HG02938 (cell line): ENCODE measurements at regions not wholly inside any gene's neighbourhood (a gene's known extent, or its start where the extent isn't known, plus 50 kb on each side); places are given as distances from the start of the nearest gene placed in this dataset.

Experiments used
- ATAC-seq: cut with Tn5 transposase; IDR thresholded peaks from one replicate; pipeline ENCODE4 v1.9.1; 2021; ENCODE audit warnings: mild to moderate bottlenecking, moderate library complexity; ENCODE audit not compliant: unreplicated experiment

DNA sequence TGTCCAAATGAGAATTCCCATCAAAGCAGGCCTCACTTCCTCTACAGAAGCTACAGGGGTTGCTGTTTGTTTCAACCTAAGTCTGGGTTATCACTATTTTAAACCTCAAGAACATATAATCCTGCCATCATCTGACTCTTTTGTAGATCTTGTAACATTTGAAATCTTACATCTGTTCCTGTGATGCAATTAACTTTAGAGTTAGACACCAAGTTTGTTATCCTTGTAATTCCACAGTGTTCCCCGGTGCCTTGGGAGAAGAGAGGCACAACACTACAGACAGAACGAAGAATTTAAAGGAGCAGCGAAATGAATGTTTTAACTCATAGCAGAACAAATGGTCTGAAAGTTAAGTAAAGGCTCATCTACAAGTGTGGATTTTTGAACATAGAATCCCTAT lies 116.1 kb downstream of the UCHL5 start:
- ATAC-seq = no peak

DNA sequence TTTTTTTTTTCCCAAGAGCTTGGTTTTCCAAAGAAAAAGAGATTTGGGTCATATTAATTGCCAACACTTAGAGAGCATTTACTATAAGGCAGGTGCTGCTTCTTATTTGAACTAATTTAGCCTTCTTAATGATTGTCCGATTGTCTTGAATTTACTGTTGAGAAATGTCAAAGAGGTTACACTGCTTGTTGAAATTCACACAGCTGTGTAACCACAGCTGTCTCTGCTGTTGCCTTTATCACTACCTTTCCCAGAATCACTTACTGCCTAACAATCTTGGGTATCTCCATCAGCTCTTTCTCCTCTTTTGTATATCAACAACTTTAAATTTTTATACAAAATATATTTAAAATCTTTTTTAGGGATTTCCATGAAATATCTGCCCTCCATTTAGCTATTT lies 115.6 kb downstream of the UCHL5 start:
- ATAC-seq = no peak

GRCh38 chr1:192945390-192946130 lies 113.6 kb downstream of the UCHL5 start:
- ATAC-seq = no peak

DNA sequence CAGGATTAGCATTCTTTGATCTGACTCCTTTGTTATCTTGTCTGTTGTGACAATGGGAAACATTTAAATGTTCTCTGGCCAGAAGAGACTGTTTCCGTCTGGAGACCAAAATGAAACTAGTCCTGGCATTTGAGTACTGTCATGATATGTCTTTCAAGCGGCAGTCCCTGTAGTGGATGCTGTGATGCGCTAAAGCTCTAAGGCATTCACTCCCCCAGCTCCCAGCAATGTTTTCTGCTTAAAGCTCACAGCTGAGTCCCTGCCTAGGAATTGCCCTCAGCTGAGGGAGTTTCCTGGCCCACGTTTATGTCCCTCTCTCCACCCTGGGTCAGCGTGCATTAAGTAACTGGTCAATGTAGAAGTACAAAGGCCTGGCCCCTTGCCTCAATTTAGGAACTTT lies 109.4 kb downstream of the UCHL5 start:
- ATAC-seq = no peak

- ATAC-seq = no peak
These were observed 108.2 kb downstream of the UCHL5 start for GRCh38 chr1:192950926-192951325.

DNA sequence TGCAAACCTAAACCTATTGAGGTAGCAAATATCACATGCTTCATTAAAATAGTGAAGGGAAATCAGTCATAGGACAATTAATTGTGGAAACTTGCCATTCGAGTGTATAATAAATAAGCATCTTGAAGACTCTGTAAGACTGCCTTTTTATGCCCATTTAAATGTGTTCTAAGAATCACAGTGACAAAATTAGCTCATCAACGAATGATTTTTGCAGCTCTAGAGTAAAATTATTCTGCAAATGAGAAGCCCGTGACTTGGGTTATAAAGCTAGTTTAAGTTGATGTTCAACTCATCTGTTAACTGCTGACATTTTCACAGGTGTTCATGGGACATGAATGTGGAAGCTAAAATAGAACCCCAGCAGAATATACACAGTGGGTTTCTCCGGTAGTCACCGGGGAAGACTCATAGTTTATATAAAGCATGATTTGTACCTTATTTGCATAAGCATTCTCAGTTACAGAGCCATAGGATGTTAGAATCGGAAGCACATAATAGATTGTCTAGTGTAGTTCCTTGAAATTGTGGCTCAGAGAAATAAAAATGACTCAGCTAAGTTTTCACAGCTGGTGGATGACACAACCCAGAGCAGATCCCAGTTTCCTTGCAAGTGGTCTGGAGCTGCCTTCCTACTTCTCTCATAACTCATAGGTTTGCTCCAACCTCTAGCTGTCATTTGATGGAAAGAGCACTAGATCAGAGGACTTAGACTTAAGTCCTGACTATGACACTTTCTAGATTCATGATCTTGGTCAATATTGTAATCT lies 107.3 kb downstream of the UCHL5 start:
- peak; percentile 99 for ATAC-seq

GRCh38 chr1:192952646-192953045 lies 106.5 kb downstream of the UCHL5 start:
- no peak for ATAC-seq

- no peak for ATAC-seq
These were observed 104.4 kb downstream of the UCHL5 start for GRCh38 chr1:192954705-192955265.

DNA sequence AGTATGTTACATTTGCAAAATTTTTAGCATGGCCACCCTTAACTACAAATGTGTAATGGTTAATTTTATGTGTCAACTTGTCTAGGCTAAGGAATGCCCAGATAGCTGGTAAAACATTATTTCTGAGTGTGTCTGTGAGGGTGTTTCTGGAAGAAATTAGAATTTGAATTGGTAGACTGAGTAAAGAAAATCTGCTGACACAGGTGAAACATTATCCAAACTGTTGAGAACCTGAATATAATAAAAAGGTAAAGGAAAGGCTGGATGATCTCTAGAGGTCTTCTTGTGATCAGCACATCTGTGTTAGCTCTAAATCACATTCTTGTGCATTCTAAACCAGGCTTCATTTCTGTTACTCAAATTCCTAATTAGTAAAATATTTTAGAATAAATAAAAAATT lies 100.8 kb downstream of the UCHL5 start:
- no peak for ATAC-seq

- ATAC-seq = no peak
These were observed 100.3 kb downstream of the UCHL5 start for GRCh38 chr1:192958871-192959270.

- ATAC-seq = no peak
These were observed 99.4 kb downstream of the UCHL5 start for GRCh38 chr1:192959657-192960186.
